ENCODE measurements at regions not wholly inside any gene's neighbourhood (a gene's known extent, or its start where the extent isn't known, plus 50 kb on each side); places are given as distances from the start of the nearest gene placed in this dataset.

GRCh38 chr5:138665261-138665660 is 88.0 kb upstream of the CTNNA1 start:
- no peaks in the 10 kb centered on the region for H3K9me3 Mint-ChIP-seq (ENCODE audit: unreplicated experiment)
- TF ChIP-seq EZH2 (IDR thresholded peaks at IDR 0.05; ENCODE audit: insufficient read depth, low read length) (no peak), CTCF (IDR thresholded peaks at IDR 0.05; ENCODE audit: insufficient read depth, low read depth, low read length) (no peak)

GRCh38 chr5:138664276-138664943 is 88.8 kb upstream of the CTNNA1 start:
- no peaks in the 10 kb centered on the region for H3K9me3 ChIP-seq (ENCODE audit: insufficient read depth, low read depth, low read length)
- peak overlapping the region; percentile 41 for H3K27ac Mint-ChIP-seq (ENCODE audit: unreplicated experiment)
- H3K4me2 ChIP-seq (ENCODE audit: low read length): peak overlapping the region; percentile 11
- H3K9me3 Mint-ChIP-seq (ENCODE audit: unreplicated experiment): no peaks in the 10 kb centered on the region
- no peaks in the 10 kb centered on the region for H3K36me3 ChIP-seq (ENCODE audit: insufficient read depth, low read length)
- peaks cover 6% of the 10 kb centered on the region for H3K4me1 ChIP-seq (ENCODE audit: insufficient read depth, low read length)
- no peak overlapping the region for H3K4me3 ChIP-seq (ENCODE audit: insufficient read depth, low read depth, low read length)
- no peak for FAIRE-seq
- no peaks in the 10 kb centered on the region for H3K79me2 ChIP-seq (ENCODE audit: insufficient read depth, low read length)
- peak; percentile 42 for DNase-seq (ENCODE audit: low read depth)
- H3K4me3 Mint-ChIP-seq (ENCODE audit: unreplicated experiment): no peak overlapping the region
- peaks cover 17% of the 10 kb centered on the region for H3K4me1 Mint-ChIP-seq (ENCODE audit: low read depth, unreplicated experiment)
- H3K36me3 Mint-ChIP-seq (ENCODE audit: low read depth, unreplicated experiment): peaks cover 3% of the 10 kb centered on the region
- H3K27ac ChIP-seq (ENCODE audit: low read depth, low read length): no peak overlapping the region
- TF ChIP-seq CTCF (IDR thresholded peaks at IDR 0.05; ENCODE audit: insufficient read depth, low read depth, low read length) (no peak), EZH2 (IDR thresholded peaks at IDR 0.05; ENCODE audit: insufficient read depth, low read length) (no peak)
- peaks cover 50% of the 10 kb centered on the region for H3K27me3 Mint-ChIP-seq (ENCODE audit: low read depth, unreplicated experiment)
- H4K20me1 ChIP-seq (ENCODE audit: insufficient read depth, low read length): no peaks in the 10 kb centered on the region
- no peak overlapping the region for H3K9ac ChIP-seq (ENCODE audit: low read length)
- H3K27me3 ChIP-seq (ENCODE audit: insufficient read depth, low read length): peaks cover 20% of the 10 kb centered on the region
- H2AFZ ChIP-seq (ENCODE audit: low read depth, low read length): no peak overlapping the region

More at GRCh38 chr5:138665261-138665660, 88.0 kb upstream of the CTNNA1 start:
- Histone ChIP-seq H3K79me2 (ENCODE audit: insufficient read depth, low read length) (no peaks in the 10 kb centered on the region), H3K4me3 (ENCODE audit: insufficient read depth, low read depth, low read length) (no peak overlapping the region), H4K20me1 (ENCODE audit: insufficient read depth, low read length) (no peaks in the 10 kb centered on the region), H3K36me3 (ENCODE audit: insufficient read depth, low read length) (no peaks in the 10 kb centered on the region), H3K27me3 (ENCODE audit: insufficient read depth, low read length) (peaks cover 11% of the 10 kb centered on the region), H3K9me3 (ENCODE audit: insufficient read depth, low read depth, low read length) (no peaks in the 10 kb centered on the region), H2AFZ (ENCODE audit: low read depth, low read length) (no peak overlapping the region), H3K4me1 (ENCODE audit: insufficient read depth, low read length) (peaks cover 6% of the 10 kb centered on the region), H3K27ac (ENCODE audit: low read depth, low read length) (no peak overlapping the region), H3K9ac (ENCODE audit: low read length) (no peak overlapping the region), H3K4me2 (ENCODE audit: low read length) (no peak overlapping the region)
- Mint-ChIP-seq H3K27ac (ENCODE audit: unreplicated experiment) (no peak overlapping the region), H3K4me1 (ENCODE audit: low read depth, unreplicated experiment) (peaks cover 21% of the 10 kb centered on the region), H3K27me3 (ENCODE audit: low read depth, unreplicated experiment) (peaks cover 47% of the 10 kb centered on the region), H3K36me3 (ENCODE audit: low read depth, unreplicated experiment) (peaks cover 3% of the 10 kb centered on the region), H3K4me3 (ENCODE audit: unreplicated experiment) (no peak overlapping the region)
- FAIRE-seq (no peak), DNase-seq (ENCODE audit: low read depth) (no peak)

GRCh38 chr5:138663561-138663960 is 88.4 kb upstream of the HSPA9 start:
- FAIRE-seq (no peak), DNase-seq (ENCODE audit: low read depth) (no peak)
- H3K27me3 ChIP-seq (ENCODE audit: insufficient read depth, low read length): peaks cover 28% of the 10 kb centered on the region
- no peak overlapping the region for H2AFZ ChIP-seq (ENCODE audit: low read depth, low read length)
- H3K4me3 ChIP-seq (ENCODE audit: insufficient read depth, low read depth, low read length): no peak overlapping the region
- H3K36me3 ChIP-seq (ENCODE audit: insufficient read depth, low read length): no peaks in the 10 kb centered on the region
- H3K9me3 ChIP-seq (ENCODE audit: insufficient read depth, low read depth, low read length): no peaks in the 10 kb centered on the region
- no peaks in the 10 kb centered on the region for H3K79me2 ChIP-seq (ENCODE audit: insufficient read depth, low read length)
- Mint-ChIP-seq H3K27ac (ENCODE audit: unreplicated experiment) (no peak overlapping the region), H3K27me3 (ENCODE audit: low read depth, unreplicated experiment) (peaks cover 54% of the 10 kb centered on the region), H3K4me1 (ENCODE audit: low read depth, unreplicated experiment) (peaks cover 8% of the 10 kb centered on the region), H3K9me3 (ENCODE audit: unreplicated experiment) (no peaks in the 10 kb centered on the region), H3K4me3 (ENCODE audit: unreplicated experiment) (no peak overlapping the region), H3K36me3 (ENCODE audit: low read depth, unreplicated experiment) (peaks cover 3% of the 10 kb centered on the region)
- no peak overlapping the region for H3K4me2 ChIP-seq (ENCODE audit: low read length)
- TF ChIP-seq CTCF (IDR thresholded peaks at IDR 0.05; ENCODE audit: insufficient read depth, low read depth, low read length): no peak
- TF ChIP-seq EZH2 (IDR thresholded peaks at IDR 0.05; ENCODE audit: insufficient read depth, low read length): no peak
- H3K9ac ChIP-seq (ENCODE audit: low read length): no peak overlapping the region
- no peaks in the 10 kb centered on the region for H4K20me1 ChIP-seq (ENCODE audit: insufficient read depth, low read length)
- no peaks in the 10 kb centered on the region for H3K4me1 ChIP-seq (ENCODE audit: insufficient read depth, low read length)
- no peak overlapping the region for H3K27ac ChIP-seq (ENCODE audit: low read depth, low read length)
